Superior temporal gyrus (tissue), 1 donor: ENCODE measurements at regions not wholly inside any gene's neighbourhood (a gene's known extent, or its start where the extent isn't known, plus 50 kb on each side); places are given as distances from the start of the nearest gene placed in this dataset.
A peak's percentile ranks its signal among the peaks of the same experiment; 100 is the strongest.

ENCODE experiments used
- DNase-seq: peaks from one replicate; pipeline ENCODE4 v3.0.0-alpha.2; 2016; ENCODE audit errors: extremely low spot score

- no peak for DNase-seq
Measured at GRCh38 chr14:41404126-41404525, 202.6 kb upstream of the LRFN5 start.

- no peak for DNase-seq
Measured at GRCh38 chr14:41403360-41403759, 203.3 kb upstream of the LRFN5 start.

GRCh38 chr14:41397926-41398325 lies 208.8 kb upstream of the LRFN5 start:
- DNase-seq = no peak

GRCh38 chr14:41393512-41393911 lies 213.2 kb upstream of the LRFN5 start:
- no peak for DNase-seq

- no peak for DNase-seq
Measured at GRCh38 chr14:41392226-41392625, 214.4 kb upstream of the LRFN5 start.

- DNase-seq = no peak
Measured at GRCh38 chr14:41389355-41389754, 217.3 kb upstream of the LRFN5 start.

GRCh38 chr14:41385797-41386196 lies 220.9 kb upstream of the LRFN5 start:
- no peak for DNase-seq

GRCh38 chr14:41380017-41380416 lies 226.7 kb upstream of the LRFN5 start:
- DNase-seq = no peak

- DNase-seq = no peak
Measured at GRCh38 chr14:41378526-41378925, 228.2 kb upstream of the LRFN5 start.

- DNase-seq = no peak
Measured at GRCh38 chr14:41377932-41378331, 228.7 kb upstream of the LRFN5 start.

GRCh38 chr14:41374092-41374491 lies 232.6 kb upstream of the LRFN5 start:
- DNase-seq = no peak

- DNase-seq = no peak
Measured at GRCh38 chr14:41362139-41362538, 244.5 kb upstream of the LRFN5 start.

- DNase-seq = no peak
Measured at GRCh38 chr14:41360126-41360525, 246.6 kb upstream of the LRFN5 start.

- no peak for DNase-seq
Measured at GRCh38 chr14:41355866-41356265, 250.8 kb upstream of the LRFN5 start.

- DNase-seq = no peak
Measured at GRCh38 chr14:41350476-41350875, 256.2 kb upstream of the LRFN5 start.

GRCh38 chr14:41349289-41349910 lies 257.3 kb upstream of the LRFN5 start:
- DNase-seq = no peak

- DNase-seq = no peak
Measured at GRCh38 chr14:41343857-41344256, 262.8 kb upstream of the LRFN5 start.

- DNase-seq = no peak
Measured at GRCh38 chr14:41313196-41313595, 293.5 kb upstream of the LRFN5 start.

GRCh38 chr14:41303506-41303905 lies 303.2 kb upstream of the LRFN5 start:
- no peak for DNase-seq

- no peak for DNase-seq
Measured at GRCh38 chr14:41302776-41303175, 303.9 kb upstream of the LRFN5 start.

GRCh38 chr14:41299924-41300323 lies 306.8 kb upstream of the LRFN5 start:
- no peak for DNase-seq

- DNase-seq = no peak
Measured at GRCh38 chr14:41298328-41298690, 308.4 kb upstream of the LRFN5 start.

GRCh38 chr14:41297576-41298327 lies 308.9 kb upstream of the LRFN5 start:
- DNase-seq = peak; percentile 54

- no peak for DNase-seq
Measured at GRCh38 chr14:41295734-41296133, 310.9 kb upstream of the LRFN5 start.
